ENCODE measurements at regions not wholly inside any gene's neighbourhood (a gene's known extent, or its start where the extent isn't known, plus 50 kb on each side); places are given as distances from the start of the nearest gene placed in this dataset.

GRCh38 chr15:38068626-38069391 lies 134.4 kb downstream of the TMCO5A start:
- no peak for TF ChIP-seq POLR2AphosphoS5 (IDR thresholded peaks at IDR 0.05; ENCODE audit: low read depth, low read length)
- no peak for TF ChIP-seq TAF1 (IDR thresholded peaks at IDR 0.05; ENCODE audit: borderline replicate concordance, low read depth, low read length)
- DNase-seq (ENCODE audit: insufficient read length), result peak; percentile 31
- FAIRE-seq, result peak; percentile 84

GRCh38 chr15:38069511-38070011 lies 135.1 kb downstream of the TMCO5A start:
- TF ChIP-seq POLR2AphosphoS5 (IDR thresholded peaks at IDR 0.05; ENCODE audit: low read depth, low read length), result no peak
- TF ChIP-seq TAF1 (IDR thresholded peaks at IDR 0.05; ENCODE audit: borderline replicate concordance, low read depth, low read length), result no peak
- no peak for TF ChIP-seq POLR2A (IDR thresholded peaks at IDR 0.05; ENCODE audit: low read depth, low read length)
- DNase-seq (ENCODE audit: insufficient read length) (no peak), FAIRE-seq (no peak)

DNA sequence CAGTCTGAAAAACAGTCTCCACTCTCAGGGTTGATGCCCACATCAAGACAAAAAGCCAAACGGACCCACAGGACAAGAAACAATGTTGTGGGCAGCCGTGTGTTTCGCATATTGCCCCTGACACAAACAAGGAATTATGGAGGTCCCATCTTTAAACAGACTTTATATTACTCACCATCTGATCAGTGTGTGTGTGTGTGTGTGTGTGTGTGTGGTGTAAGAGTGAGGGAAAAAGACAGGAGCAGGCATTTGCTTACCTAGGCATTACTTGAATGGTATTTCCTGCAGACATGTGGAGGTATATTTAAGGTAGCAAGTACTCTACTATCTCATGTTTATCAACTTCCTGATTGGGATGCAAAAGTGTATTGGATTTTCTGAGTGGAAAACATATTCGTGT lies 136.3 kb downstream of the TMCO5A start:
- DNase-seq (ENCODE audit: insufficient read length), result no peak
- FAIRE-seq, result no peak
- TF ChIP-seq TAF1 (IDR thresholded peaks at IDR 0.05; ENCODE audit: borderline replicate concordance, low read depth, low read length) (no peak), POLR2AphosphoS5 (IDR thresholded peaks at IDR 0.05; ENCODE audit: low read depth, low read length) (no peak), POLR2A (IDR thresholded peaks at IDR 0.05; ENCODE audit: low read depth, low read length) (no peak)

GRCh38 chr15:38071211-38071972 lies 137.0 kb downstream of the TMCO5A start:
- FAIRE-seq (no peak), DNase-seq (ENCODE audit: insufficient read length) (no peak)
- no peak for TF ChIP-seq TAF1 (IDR thresholded peaks at IDR 0.05; ENCODE audit: borderline replicate concordance, low read depth, low read length)
- no peak for TF ChIP-seq POLR2A (IDR thresholded peaks at IDR 0.05; ENCODE audit: low read depth, low read length)
- no peak for TF ChIP-seq POLR2AphosphoS5 (IDR thresholded peaks at IDR 0.05; ENCODE audit: low read depth, low read length)

DNA sequence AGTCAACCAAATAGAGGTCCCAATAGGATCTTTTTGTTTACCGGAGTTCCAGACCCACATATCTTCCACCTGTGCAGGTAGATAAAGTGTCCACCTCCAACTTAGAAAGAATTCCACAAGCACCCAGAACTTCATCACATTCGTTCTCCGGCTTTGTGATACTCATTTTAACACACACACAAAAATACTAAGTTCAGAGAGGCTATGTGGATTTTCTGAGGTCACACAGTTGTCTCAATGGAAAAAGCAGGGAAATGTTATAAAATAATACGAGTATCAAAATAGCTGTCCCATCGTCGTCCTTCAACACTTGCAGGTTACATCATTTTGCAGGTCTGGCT lies 137.5 kb downstream of the TMCO5A start:
- DNase-seq (ENCODE audit: insufficient read length) (no peak), FAIRE-seq (no peak)
- TF ChIP-seq POLR2A (IDR thresholded peaks at IDR 0.05; ENCODE audit: low read depth, low read length) (no peak), TAF1 (IDR thresholded peaks at IDR 0.05; ENCODE audit: borderline replicate concordance, low read depth, low read length) (no peak), POLR2AphosphoS5 (IDR thresholded peaks at IDR 0.05; ENCODE audit: low read depth, low read length) (no peak)

DNA sequence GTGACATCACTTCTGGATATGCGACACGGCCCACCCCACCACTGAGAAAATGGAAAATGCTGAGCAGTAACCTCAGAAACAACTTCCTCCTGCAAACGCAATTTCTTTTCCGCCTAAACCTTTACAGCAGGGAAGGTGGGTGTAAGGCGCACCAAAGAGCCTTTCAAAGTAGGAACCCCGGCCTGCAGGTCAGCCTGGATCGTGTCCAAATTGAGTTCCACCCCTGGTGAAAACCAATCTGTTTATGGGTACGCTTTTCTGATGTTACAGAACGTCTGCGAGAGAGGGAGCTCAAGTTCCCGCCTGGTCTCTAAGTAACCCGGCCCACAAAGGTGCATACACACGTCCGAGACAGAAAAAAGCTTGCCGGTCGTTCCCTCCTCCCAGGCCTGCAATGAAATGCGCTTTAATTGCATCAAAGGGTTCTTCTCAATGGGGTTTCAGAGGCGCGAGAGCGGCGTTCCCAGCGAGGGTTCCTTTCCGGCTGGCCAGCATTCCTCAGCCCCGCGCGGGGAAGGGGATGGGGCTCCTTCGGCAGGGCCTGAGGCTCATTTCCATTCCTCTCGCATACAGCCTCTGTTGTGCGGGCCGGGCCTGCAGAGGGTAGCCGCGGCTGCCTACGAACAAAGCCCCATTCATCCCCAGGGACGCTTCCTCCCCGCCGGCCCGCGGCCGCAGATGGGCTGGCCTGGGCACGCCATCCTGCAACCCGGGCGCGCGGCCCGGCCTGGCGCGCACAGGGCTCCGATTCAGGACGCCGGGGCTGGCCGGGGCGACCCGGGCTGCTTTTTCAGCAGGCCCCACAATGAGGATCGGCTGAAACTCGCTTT lies 138.1 kb downstream of the TMCO5A start:
- FAIRE-seq (peak; percentile 40), DNase-seq (ENCODE audit: insufficient read length) (no peak)
- TF ChIP-seq POLR2AphosphoS5 (IDR thresholded peaks at IDR 0.05; ENCODE audit: low read depth, low read length), result no peak

- FAIRE-seq (no peak), DNase-seq (ENCODE audit: insufficient read length) (no peak)
- no peak for TF ChIP-seq POLR2AphosphoS5 (IDR thresholded peaks at IDR 0.05; ENCODE audit: low read depth, low read length)
Measured at GRCh38 chr15:38073178-38073946, 138.9 kb downstream of the TMCO5A start.

GRCh38 chr15:38074029-38074428 lies 139.6 kb downstream of the TMCO5A start:
- no peak for FAIRE-seq
- no peak for DNase-seq (ENCODE audit: insufficient read length)

DNA sequence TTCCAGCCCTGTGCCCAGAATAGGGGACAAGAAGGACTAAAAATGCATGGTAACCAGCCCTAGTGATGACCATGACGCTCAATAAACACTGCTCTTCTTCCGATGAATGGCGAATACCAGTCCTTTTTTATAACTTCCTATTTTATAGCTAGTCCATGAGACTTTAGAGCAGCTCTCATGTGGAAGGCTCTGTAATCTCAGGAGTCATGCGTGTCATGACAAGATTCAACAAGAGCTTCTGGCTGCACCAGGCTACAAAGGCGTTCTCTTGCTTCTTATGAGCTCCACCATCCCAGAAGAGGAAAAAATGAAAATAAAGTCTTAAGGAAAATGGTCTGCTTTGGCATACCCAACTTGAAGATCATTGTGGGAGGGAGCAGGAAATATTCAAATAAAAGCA lies 141.0 kb downstream of the TMCO5A start:
- DNase-seq (ENCODE audit: insufficient read length), result no peak
- TF ChIP-seq TAF1 (IDR thresholded peaks at IDR 0.05; ENCODE audit: borderline replicate concordance, low read depth, low read length), result no peak
- TF ChIP-seq POLR2A (IDR thresholded peaks at IDR 0.05; ENCODE audit: low read depth, low read length), result no peak
- TF ChIP-seq POLR2AphosphoS5 (IDR thresholded peaks at IDR 0.05; ENCODE audit: low read depth, low read length), result no peak
- FAIRE-seq, result no peak

More at GRCh38 chr15:38074029-38074428, 139.6 kb downstream of the TMCO5A start:
- no peak for TF ChIP-seq TAF1 (IDR thresholded peaks at IDR 0.05; ENCODE audit: borderline replicate concordance, low read depth, low read length)
- no peak for TF ChIP-seq POLR2A (IDR thresholded peaks at IDR 0.05; ENCODE audit: low read depth, low read length)
- TF ChIP-seq POLR2AphosphoS5 (IDR thresholded peaks at IDR 0.05; ENCODE audit: low read depth, low read length), result no peak

GRCh38 chr15:38076786-38077185 lies 142.3 kb downstream of the TMCO5A start:
- TF ChIP-seq TAF1 (IDR thresholded peaks at IDR 0.05; ENCODE audit: borderline replicate concordance, low read depth, low read length), result no peak
- no peak for TF ChIP-seq POLR2AphosphoS5 (IDR thresholded peaks at IDR 0.05; ENCODE audit: low read depth, low read length)
- TF ChIP-seq POLR2A (IDR thresholded peaks at IDR 0.05; ENCODE audit: low read depth, low read length), result no peak
- FAIRE-seq, result peak; percentile 5
- no peak for DNase-seq (ENCODE audit: insufficient read length)

DNA sequence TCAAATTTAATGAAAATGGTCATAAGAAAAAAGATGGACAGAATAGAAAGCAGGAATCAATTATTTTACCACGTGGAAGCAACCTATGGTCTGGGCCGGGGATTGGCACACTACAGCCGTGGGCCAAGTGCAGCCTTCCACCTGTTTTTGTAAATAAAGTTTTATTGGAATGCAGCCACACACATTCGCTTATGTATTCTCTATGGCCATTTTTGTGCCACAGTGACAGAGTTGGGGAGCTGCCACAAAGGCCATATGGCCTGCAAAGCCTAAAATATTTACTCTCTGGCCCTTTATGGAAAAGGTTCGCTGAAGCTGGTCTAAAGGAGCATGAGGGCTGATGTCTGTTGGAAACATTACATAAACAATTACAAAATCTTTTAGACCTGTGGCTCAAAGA lies 144.8 kb downstream of the TMCO5A start:
- FAIRE-seq, result no peak
- no peak for DNase-seq (ENCODE audit: insufficient read length)
- TF ChIP-seq TAF1 (IDR thresholded peaks at IDR 0.05; ENCODE audit: borderline replicate concordance, low read depth, low read length), result no peak
- no peak for TF ChIP-seq POLR2AphosphoS5 (IDR thresholded peaks at IDR 0.05; ENCODE audit: low read depth, low read length)
- no peak for TF ChIP-seq POLR2A (IDR thresholded peaks at IDR 0.05; ENCODE audit: low read depth, low read length)

Measured in GM12892 (cell line).